B cell (primary cell): ENCODE measurements at regions not wholly inside any gene's neighbourhood (a gene's known extent, or its start where the extent isn't known, plus 50 kb on each side); places are given as distances from the start of the nearest gene placed in this dataset.

ENCODE experiments used
- EZH2 ChIP-seq: IDR thresholded peaks from 2 replicates; pipeline ENCODE4 v1.6.1; 2012; ENCODE audit warnings: borderline replicate concordance, low read depth, mild to moderate bottlenecking, moderate library complexity, low read length; ENCODE audit not compliant: insufficient read depth, poor library complexity, severe bottlenecking
- TF ChIP-seq, protein P1 (sequence below): fragments of 200-600 bp; IDR thresholded peaks from one replicate; pipeline ENCODE4 v1.8.0; 2022; ENCODE audit warnings: antibody characterized with exemption, mild to moderate bottlenecking

DNA sequence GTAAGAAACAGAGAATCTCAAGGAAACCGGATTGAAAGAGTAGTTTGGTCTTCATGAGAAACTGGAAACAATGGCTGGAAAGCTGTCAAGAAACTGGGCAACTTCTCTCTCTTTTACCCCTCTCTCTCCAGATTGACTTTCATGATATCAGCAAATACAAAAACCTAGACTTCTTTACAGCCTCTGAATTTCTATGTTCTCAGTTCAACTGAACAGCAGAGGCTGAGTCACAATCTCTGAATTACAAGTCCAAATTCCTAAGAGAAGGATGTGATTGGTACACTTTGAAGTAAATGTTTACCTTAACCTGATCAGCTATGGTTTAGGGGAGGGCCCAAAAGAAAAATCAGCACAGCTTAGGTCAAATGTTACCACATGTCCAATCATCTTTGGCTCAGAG is 974.9 kb downstream of the RPA4 start:
- TF ChIP-seq, protein P1, sequence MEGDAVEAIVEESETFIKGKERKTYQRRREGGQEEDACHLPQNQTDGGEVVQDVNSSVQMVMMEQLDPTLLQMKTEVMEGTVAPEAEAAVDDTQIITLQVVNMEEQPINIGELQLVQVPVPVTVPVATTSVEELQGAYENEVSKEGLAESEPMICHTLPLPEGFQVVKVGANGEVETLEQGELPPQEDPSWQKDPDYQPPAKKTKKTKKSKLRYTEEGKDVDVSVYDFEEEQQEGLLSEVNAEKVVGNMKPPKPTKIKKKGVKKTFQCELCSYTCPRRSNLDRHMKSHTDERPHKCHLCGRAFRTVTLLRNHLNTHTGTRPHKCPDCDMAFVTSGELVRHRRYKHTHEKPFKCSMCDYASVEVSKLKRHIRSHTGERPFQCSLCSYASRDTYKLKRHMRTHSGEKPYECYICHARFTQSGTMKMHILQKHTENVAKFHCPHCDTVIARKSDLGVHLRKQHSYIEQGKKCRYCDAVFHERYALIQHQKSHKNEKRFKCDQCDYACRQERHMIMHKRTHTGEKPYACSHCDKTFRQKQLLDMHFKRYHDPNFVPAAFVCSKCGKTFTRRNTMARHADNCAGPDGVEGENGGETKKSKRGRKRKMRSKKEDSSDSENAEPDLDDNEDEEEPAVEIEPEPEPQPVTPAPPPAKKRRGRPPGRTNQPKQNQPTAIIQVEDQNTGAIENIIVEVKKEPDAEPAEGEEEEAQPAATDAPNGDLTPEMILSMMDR: no peak
- TF ChIP-seq EZH2: no peak
